ENCODE measurements at regions not wholly inside any gene's neighbourhood (a gene's known extent, or its start where the extent isn't known, plus 50 kb on each side); places are given as distances from the start of the nearest gene placed in this dataset.

DNA sequence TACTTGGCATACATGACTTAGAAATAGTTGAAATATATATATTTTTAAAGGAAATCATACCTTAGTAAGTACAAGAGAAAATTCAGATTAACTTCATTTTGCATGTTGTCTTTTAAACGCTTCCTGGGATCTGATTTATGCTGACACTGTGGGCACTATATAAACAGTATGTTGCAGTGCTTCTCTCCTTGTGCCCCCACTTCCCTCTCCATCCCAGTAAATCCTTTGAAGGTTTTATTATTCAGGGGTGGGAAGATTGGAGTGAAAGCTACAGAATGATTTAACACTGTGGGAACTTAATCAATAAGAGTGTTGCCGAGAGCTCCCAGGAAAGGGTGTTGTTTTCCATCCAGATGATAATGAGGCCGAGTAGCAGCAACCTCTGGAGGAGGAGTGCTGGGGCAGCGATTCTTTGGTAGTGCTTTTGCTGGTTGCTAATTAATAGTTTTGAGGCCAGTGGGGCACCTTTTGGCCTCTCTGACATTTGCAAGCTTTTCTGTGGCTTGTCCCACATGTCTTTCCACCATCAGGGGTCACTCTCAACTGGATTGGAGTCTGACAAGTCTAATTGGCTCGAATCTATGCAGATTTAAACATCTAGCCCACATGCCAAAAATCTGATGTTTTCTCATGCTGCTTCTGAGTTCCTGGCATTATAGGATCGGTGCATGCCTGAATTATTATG is 183.0 kb upstream of the MMS22L start:
- Histone ChIP-seq H3K27me3 (ENCODE audit: control insufficient read depth, insufficient read depth, low read length) (no peaks in the 10 kb centered on the region), H3K9me3 (ENCODE audit: control insufficient read depth, insufficient read depth, low read length) (no peaks in the 10 kb centered on the region), H3K27ac (ENCODE audit: low read depth, low read length) (no peak overlapping the region), H3K4me3 (ENCODE audit: low read depth, low read length) (no peak overlapping the region)
- no peak for DNase-seq (ENCODE audit: low read depth, low spot score)
- CTCF ChIA-PET, result no interaction called here
- POLR2A ChIA-PET, result no interaction called here
- TF ChIP-seq, protein P1, sequence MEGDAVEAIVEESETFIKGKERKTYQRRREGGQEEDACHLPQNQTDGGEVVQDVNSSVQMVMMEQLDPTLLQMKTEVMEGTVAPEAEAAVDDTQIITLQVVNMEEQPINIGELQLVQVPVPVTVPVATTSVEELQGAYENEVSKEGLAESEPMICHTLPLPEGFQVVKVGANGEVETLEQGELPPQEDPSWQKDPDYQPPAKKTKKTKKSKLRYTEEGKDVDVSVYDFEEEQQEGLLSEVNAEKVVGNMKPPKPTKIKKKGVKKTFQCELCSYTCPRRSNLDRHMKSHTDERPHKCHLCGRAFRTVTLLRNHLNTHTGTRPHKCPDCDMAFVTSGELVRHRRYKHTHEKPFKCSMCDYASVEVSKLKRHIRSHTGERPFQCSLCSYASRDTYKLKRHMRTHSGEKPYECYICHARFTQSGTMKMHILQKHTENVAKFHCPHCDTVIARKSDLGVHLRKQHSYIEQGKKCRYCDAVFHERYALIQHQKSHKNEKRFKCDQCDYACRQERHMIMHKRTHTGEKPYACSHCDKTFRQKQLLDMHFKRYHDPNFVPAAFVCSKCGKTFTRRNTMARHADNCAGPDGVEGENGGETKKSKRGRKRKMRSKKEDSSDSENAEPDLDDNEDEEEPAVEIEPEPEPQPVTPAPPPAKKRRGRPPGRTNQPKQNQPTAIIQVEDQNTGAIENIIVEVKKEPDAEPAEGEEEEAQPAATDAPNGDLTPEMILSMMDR (IDR thresholded peaks at IDR 0.05; ENCODE audit: low read depth, low read length), result no peak

DNA sequence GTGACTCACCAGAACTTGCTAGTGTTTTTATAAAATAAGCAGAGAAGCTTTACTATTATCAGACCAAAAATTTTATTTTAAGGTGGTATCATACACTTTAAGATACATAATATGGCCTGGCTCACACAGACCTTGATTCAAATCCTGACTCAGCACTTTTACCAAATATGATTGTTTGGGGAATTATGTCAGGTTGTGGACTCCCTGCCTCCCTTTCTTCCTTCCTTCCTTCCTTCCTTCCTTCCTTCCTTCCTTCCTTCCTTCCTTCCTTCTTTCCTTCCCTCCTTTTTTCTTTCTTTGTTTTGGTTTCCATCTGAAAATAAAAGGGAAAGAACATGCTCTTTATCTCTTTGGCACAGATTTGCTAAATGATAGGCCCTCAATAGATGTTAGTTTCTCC is 186.0 kb upstream of the MMS22L start:
- TF ChIP-seq, protein P1 (IDR thresholded peaks at IDR 0.05; ENCODE audit: low read depth, low read length), result no peak
- ChIA-PET POLR2A (no interaction called here), CTCF (no interaction called here)
- Histone ChIP-seq H3K9me3 (ENCODE audit: control insufficient read depth, insufficient read depth, low read length) (no peaks in the 10 kb centered on the region), H3K4me3 (ENCODE audit: low read depth, low read length) (no peak overlapping the region), H3K27ac (ENCODE audit: low read depth, low read length) (no peak overlapping the region), H3K27me3 (ENCODE audit: control insufficient read depth, insufficient read depth, low read length) (no peaks in the 10 kb centered on the region)
- DNase-seq (ENCODE audit: low read depth, low spot score), result no peak

- POLR2A ChIA-PET, result no interaction called here
- no peak for DNase-seq (ENCODE audit: low read depth, low spot score)
- no peak overlapping the region for H3K27ac ChIP-seq (ENCODE audit: low read depth, low read length)
- TF ChIP-seq, protein P1 (IDR thresholded peaks at IDR 0.05; ENCODE audit: low read depth, low read length), result no peak
- CTCF ChIA-PET, result interaction anchor here (1.0 kb wide), 1 partner anchor 28 kb away, joined by 3 read pairs; no protein-coding TSS in a partner anchor
- no peak overlapping the region for H3K4me3 ChIP-seq (ENCODE audit: low read depth, low read length)
- H3K9me3 ChIP-seq (ENCODE audit: control insufficient read depth, insufficient read depth, low read length), result no peaks in the 10 kb centered on the region
- no peaks in the 10 kb centered on the region for H3K27me3 ChIP-seq (ENCODE audit: control insufficient read depth, insufficient read depth, low read length)
Measured at GRCh38 chr6:97469451-97469850, 186.4 kb upstream of the MMS22L start.

DNA sequence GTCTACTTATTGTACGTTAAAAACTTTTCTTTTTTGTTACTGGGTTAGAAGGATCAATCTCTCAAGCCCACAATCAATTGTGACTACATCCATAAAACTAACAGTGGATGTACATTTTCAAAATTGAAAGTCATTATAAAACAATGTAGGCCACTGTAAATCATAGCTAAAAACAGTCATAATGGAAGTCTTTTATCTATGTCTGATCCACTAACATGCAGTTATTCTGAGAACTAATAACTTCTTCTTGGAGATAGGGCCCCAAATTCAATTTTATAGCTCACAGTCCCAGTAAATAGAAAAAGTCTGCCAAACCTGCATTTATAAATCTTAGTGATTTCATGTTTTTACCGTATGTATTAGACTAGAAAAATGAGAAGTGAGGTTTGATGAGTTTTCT is 187.3 kb upstream of the MMS22L start:
- ChIA-PET POLR2A (no interaction called here), CTCF (interaction anchor here (1.0 kb wide), 1 partner anchor 27 kb away, joined by 3 read pairs; no protein-coding TSS in a partner anchor)
- DNase-seq (ENCODE audit: low read depth, low spot score), result no peak
- TF ChIP-seq, protein P1 (IDR thresholded peaks at IDR 0.05; ENCODE audit: low read depth, low read length), result no peak
- Histone ChIP-seq H3K27me3 (ENCODE audit: control insufficient read depth, insufficient read depth, low read length) (no peaks in the 10 kb centered on the region), H3K9me3 (ENCODE audit: control insufficient read depth, insufficient read depth, low read length) (no peaks in the 10 kb centered on the region), H3K27ac (ENCODE audit: low read depth, low read length) (no peak overlapping the region), H3K4me3 (ENCODE audit: low read depth, low read length) (no peak overlapping the region)

- Histone ChIP-seq H3K27ac (ENCODE audit: low read depth, low read length) (no peak overlapping the region), H3K9me3 (ENCODE audit: control insufficient read depth, insufficient read depth, low read length) (no peaks in the 10 kb centered on the region), H3K4me3 (ENCODE audit: low read depth, low read length) (no peak overlapping the region), H3K27me3 (ENCODE audit: control insufficient read depth, insufficient read depth, low read length) (no peaks in the 10 kb centered on the region)
- CTCF ChIA-PET, result interaction anchor here (0.9 kb wide), 1 partner anchor 259 kb away, joined by 3 read pairs; no protein-coding TSS in a partner anchor
- TF ChIP-seq, protein P1 (IDR thresholded peaks at IDR 0.05; ENCODE audit: low read depth, low read length), result no peak
- POLR2A ChIA-PET, result no interaction called here
- DNase-seq (ENCODE audit: low read depth, low spot score), result no peak
Measured at GRCh38 chr6:97473979-97474378, 191.0 kb upstream of the MMS22L start.

Measured in AG04450 (cell line).